GM21786 (cell line): ENCODE measurements at regions not wholly inside any gene's neighbourhood (a gene's known extent, or its start where the extent isn't known, plus 50 kb on each side); places are given as distances from the start of the nearest gene placed in this dataset.
"Not testable (repeated sequence)": the region's sequence is repeated elsewhere in the genome, so short reads cannot be mapped to it uniquely, and the experiment has no call there.

ENCODE experiments used
- ATAC-seq: cut with Tn5 transposase; IDR thresholded peaks from one replicate; pipeline ENCODE4 v1.9.1; 2021; ENCODE audit not compliant: unreplicated experiment

DNA sequence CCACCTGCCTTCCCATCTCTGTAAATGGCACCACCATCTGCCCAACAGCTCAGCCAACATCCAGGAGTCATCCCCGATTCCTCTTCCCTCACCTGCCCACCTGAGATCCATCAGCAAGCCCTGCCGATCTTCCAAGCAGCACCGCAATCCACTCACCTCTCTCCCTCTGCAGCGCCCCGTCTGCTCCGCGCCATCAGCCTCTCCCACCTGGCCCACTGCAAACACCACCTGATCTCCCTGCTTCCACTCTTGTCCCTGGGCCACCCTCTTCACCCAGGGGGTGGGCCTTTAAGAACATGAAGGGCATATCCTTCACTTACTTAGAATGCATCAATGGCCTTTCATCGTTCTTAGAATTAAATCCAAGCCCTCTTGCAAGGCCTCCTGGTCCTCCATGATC, 457.3 kb upstream of the SULF2 start:
- ATAC-seq = no peak

DNA sequence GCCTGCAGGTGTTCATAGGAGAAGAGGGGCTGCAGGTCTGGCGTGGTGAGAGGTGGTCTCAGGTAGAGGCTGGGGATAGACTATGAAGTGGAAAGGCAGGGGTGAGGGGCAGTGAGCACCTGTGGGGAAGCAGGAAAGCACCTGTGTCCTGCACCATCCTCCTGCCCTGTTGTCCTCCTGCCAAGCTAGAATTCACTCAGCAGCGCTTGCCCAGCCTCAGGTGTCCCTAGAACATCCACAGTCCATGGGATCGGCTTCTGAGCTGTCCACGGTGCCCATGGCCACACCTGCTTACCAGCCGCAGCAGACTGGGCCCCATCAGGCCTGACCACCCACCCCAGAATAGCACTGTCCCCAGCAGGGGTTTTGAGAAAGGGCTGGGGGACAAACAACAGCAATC, 456.2 kb upstream of the SULF2 start:
- ATAC-seq = no peak

DNA sequence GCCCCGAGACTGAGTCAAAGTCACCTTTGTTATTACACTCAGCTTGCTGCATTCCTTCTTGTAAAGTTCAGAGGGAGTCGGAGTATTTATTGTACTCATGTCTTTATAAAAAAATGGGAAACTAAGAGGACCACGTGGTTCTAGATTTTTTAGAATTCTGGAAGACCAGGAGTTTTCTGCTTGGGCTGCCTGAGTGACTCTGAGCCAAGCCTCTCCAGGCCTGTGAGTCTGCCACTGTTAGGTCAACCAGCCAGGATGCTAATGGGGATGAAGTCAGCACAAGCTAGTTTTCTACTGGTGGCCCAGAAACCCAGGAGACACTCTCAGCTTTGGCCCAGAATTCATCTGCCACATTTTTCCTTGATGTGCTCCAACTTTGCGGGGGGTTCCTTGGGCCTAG, 453.5 kb upstream of the SULF2 start:
- ATAC-seq = no peak

DNA sequence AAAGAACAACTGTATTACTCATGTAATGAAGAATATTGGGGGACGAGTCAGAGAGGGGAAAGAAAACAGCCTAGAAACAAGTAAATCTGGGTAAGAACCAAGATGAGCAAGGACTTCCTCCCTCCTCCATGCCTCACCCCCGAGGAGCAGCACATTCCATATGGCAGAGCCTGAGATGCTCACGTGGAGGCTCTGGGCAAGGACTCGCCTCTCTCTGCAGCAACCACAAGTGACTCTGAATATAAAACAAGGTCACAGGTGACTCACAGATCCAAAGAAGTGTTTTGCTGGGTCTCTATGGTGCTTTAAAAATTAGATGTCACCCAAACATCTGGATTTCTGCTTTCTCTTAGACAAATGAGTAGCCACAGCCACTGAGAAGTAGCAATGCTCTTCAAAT, 453.0 kb upstream of the SULF2 start:
- ATAC-seq = no peak

GRCh38 chr20:48236000-48236970, 451.0 kb upstream of the SULF2 start:
- no peak for ATAC-seq

DNA sequence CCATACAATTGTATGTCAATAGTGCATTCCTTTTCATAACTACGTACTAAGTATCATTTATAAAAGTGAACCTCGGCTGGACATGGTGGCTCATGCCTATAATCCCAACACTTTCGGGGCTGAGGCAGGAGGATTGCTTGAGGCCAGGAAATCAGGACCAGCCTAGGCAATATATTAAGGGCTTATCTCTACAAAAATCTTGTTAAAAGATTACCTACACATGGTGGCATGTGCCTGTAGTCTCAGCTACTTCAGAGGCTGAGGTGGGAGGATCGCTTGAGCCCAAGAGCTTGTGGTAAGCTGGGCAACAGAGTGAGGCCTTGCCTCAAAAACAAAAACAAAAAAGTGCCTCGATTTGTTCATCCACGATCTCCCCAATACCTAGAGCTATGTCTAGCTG, 449.7 kb upstream of the SULF2 start:
- ATAC-seq = no peak

DNA sequence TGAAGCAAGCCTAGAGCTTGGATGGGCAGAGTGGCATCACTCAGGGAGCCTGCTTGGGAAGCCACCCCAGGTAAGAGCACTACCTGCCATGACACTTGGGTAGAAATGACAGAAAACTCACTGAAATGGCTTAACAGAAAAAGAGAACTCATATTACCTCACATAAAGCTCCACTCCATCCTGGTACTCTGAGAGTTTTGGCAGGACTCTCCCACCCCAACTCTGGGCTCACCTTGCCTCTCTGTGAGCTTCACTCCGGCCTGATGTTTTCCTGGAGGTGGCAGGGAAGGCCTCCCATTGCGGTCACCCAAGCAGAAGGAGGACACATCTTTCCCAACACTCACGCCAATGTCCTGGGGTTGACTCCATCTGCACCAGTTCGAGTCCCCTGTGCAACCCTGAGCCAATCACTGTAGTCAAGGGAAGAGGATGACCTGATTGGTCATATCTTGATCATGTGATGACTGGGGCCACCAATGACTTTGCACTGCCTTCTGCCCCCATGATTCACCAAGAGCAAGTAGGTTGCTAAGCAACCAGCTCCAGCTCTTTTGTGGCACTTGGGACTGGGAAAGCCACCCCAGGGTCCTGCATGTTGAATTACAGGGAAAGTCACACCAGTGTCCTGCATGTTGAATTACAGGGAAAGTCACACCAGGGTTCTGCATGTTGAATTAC, 446.1 kb upstream of the SULF2 start:
- no peak for ATAC-seq

- no peak for ATAC-seq
Measured at GRCh38 chr20:48230216-48230615, 444.9 kb upstream of the SULF2 start.

DNA sequence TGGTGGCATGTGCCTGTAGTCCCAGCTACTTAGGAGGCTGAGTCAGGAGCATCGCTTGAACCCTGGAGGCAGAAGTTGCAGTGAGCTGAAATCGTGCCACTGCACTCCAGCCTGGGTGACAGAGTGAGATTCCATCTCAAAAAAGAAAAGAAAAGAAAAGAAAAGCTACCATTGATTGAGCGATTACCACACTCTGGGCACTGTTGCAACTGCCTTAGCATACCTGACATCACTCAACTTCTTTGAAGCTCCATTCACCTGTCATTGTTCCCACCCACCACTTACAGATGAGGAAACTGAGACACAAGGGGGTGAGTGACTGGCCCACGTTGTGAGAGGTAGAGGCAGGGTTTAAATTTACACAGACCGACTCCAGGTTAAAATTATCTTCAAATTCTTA, 442.1 kb upstream of the SULF2 start:
- ATAC-seq = no peak

DNA sequence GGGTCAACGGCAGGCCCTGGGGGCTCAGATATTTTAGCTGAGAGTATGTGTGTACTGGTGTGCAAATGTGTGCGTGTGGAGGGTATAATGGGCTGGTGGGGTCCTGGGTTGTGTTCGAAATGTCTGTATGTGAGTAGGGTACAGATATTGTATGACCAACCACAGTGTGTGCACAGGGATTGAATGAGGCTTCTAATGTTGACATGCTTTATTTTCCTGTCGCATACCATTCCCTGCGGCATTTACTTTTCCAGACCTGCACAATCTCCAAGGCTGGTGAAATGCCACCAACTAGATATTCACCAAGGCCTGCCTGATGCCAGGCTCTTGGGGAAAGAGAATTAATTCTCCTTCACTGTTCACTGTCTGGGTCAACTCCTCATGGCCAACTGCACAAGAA, 441.4 kb upstream of the SULF2 start:
- ATAC-seq = no peak

DNA sequence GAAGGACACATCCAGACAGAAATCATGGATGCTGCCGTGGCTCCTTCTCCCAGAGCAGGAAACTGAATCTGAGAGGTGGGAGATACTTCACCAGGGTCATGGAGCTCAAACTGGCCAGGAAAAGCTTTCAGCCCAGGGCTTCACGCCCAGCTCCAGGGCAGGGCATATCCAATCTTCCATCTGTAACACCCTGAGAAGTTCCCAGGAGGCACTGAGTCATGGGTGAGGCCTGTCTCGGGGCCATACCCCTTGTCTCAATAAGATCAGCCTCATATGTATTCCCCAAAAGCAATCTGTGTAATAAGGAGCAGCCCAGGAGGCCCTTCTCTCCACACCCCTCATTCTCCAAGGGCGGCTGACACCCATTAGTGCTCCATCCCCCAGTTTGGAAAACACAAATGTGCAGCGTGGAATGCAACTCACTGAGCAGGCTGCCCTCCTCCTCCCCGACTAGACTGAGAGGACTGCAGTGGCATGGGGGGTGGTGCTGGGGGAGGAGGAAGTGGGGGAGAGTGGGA, 439.3 kb upstream of the SULF2 start:
- no peak for ATAC-seq

DNA sequence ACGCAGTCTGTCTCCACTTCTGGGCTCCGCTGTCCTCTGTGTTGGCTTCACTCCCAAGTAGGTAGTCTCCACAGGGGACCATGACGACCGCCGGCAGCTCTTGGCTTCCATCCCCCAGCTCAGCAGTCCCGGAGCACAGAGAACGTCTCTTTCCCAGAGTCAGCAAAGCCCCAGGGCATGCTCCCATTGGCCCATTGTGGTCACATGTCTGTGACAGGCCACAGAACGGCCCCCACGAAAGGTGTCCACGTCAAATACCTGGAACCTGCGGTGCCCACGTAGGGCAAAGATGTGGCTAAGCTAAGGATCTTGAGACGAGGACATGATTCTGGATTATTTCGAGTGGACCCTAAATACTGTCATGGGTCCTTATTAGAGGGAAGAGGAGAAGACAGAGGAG, 438.4 kb upstream of the SULF2 start:
- ATAC-seq = no peak

GRCh38 chr20:48222595-48223180, 437.4 kb upstream of the SULF2 start:
- no peak for ATAC-seq

DNA sequence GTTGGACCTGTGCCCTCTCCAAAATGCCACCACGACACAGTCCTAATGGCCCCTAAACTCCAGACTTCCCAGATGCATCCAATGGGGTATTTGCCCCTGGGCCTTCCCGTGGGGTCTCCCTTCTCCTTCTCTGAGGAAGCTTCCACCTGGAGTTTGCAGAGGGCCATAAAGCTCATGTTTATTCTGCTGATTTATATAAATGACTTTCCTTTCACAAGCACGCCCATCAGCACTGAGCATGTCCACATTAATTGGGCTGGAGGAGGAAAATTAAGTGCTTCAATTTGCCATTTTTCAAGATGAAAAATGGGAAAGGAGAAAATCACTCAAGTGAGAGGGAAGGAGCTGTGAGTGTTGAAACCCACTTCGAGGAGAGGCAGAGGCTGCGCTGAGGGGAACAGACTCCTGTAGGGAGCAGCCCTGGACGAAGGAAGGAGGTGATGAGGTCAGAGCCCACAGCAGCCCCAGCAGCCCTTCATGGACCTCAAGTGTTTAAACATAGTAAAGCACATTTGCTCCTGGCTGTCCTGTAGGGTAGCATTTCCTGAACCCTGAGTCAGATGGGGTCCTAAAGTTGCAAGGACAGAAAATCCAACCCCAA, 434.9 kb upstream of the SULF2 start:
- ATAC-seq = no peak

DNA sequence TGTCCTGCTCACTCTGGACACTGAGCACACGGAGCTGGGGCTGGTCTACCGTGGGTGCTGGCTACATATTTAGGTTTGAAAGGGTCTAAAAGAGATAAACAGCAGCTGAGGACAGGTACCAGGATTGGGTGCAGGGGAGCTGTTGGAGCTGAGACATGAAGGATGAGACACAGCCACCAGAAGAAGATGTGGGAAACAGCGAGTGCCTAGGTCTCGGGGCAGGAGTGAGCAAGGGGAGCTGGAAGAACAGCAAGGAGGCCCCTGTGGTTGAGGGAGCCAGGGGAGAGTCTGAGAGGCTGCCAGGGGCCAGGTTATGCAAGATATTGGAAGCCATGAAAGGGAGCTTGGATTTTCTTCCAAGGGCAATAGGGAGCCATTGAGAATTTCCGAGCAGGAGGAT, 434.0 kb upstream of the SULF2 start:
- no peak for ATAC-seq

DNA sequence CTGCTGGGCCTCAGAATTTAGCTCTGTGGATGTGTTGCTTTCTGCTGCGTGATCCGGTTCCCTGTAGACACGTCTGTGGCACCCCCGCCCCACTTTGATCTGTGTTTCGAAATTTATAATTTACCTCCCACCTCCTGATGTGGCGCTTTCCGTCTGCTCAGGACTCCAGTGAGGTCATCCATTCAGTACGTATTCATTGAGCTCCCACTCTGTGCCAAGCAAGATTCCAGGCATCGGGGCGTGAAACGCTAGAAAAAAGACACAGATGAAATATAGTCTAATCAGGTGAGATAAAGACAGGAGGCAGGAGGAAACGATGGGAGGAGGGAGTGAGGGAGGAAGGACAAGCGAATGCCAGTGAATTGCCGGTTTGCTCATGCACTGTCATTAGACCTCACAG, 431.9 kb upstream of the SULF2 start:
- ATAC-seq = no peak

DNA sequence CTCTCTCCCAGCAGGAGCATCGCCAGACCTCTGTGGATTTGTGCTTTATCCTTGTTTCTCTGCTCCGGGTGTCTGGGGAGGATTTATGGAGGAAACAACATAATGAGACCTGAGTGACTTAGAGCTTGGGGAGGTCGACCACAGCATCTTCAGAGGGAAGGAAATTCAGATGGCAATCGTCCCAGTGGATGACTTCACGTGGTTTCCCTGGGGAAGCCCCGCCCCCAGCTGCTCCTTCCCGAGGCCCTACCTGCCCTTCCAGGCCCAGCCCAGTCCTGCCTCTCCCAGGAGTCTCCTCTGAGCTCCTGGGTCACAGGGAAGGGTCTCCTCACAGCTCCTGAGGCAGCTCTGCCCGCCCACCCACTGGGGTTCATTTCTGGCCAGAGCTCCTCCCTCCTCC, 430.3 kb upstream of the SULF2 start:
- no peak for ATAC-seq

DNA sequence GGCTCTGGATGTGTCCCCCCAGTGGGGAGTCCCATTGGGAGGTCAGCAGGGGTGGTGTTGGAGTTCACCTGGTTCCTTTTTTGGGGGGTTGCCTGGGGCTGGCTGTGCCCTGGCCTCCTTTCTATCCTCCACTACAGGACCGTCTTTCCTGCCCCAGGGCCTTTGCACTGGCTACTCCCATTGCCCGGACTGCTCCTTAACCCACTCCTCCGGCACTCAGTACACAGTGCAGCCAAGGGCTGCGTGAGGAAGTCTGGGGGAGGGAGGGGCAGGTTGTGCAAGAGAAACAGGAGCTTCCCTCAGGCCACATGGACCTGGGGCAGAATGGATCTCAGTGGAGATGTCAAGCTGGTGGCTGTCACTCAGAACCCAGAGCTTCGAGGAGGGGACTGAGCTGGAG, 429.3 kb upstream of the SULF2 start:
- no peak for ATAC-seq

DNA sequence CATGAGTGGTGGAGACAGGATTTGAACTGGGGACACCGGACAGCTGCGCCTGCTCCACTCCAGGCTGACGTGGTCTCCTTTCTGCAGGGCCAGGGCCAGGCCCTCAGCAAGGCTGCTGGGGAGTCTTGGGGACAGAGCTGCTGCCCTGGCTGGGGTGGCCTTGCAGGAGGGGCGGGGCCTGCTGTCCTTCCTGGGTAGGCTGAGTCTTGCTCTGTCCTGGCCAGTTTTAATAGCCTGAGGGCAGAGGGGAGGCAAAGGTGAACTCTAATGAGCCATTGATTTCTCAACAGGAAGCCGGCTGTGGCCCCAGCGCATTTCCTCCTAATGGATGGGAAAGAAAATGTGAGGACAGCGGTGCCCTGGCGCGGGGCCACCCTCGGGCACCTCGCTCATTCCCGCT, 428.4 kb upstream of the SULF2 start:
- ATAC-seq = not testable (repeated sequence)

DNA sequence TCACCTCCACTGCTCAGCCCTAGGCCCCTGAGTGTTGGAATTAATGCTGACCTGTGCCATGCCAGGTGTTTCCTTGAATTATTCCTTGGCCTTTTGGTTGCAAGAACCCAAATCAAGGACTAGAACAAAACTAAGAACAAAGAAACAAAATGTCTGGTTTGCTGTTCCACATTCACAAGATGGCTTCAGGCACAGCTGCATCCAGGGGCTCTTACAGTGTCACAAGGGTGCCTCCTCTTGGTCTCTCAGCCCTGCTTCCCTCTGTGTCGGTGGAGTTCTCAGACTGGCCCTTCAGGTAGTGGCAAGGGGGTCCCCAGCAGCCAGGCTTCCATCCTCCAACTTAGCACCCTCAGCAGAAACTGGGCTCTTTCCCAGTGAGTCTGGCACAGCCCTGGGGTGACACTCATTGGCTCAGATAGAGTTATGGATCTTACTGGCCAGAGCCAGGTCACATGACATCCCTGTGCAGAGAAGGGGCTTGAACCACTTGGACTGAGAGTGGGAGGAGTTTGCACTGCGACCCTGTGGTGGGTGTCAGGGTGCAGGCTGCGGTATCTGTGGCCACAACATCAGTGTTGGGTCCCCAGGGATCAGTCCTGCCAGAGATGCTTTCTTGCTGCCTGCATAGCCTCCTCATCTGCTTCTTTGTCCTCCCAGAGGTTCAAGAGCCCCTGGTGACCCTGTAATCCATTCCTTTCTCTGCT, 427.7 kb upstream of the SULF2 start:
- ATAC-seq = no peak

DNA sequence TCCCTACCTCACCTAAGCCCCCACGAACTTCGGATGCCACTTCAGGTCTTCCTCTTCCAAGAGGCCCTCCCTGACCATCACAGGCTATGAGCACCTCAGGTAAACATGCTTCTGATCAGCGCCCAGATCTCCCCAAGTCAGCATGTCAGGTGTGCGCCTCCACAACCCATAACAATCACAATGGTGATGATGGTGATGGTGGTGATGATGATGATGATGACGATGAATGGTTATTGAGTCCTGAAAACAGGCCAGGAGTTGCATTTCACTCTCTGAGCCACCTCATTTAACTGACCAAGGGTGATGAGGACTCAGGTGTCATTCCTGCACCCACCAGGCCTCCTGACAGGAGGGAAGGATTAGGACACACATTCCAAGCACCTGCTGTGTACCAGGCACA, 426.6 kb upstream of the SULF2 start:
- ATAC-seq = no peak
